ENCODE measurements at regions not wholly inside any gene's neighbourhood (a gene's known extent, or its start where the extent isn't known, plus 50 kb on each side); places are given as distances from the start of the nearest gene placed in this dataset.
"Not testable (repeated sequence)": the region's sequence is repeated elsewhere in the genome, so short reads cannot be mapped to it uniquely, and the experiment has no call there.

DNA sequence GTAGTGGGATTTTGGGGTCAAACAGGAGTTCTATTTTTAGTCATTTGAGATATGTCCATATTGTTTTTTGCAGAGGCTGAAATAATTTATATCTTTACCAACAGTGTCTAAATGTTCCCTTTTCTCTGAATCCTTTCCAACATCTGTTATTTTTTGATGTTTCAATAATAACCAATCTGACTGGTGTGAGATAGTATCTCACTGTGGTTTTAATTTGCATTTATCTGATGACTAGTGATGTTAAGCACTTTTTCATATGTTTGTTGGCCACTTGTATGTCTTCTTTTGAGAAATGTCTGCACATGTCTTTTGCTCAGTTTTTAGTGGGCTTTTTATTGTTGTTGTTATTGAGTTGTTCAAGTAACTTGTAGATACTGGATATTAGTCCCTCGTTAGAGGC is 1325.0 kb downstream of the BRINP3 start:
- no peak for DNase-seq

- no peak for DNase-seq
These were observed 1319.5 kb downstream of the BRINP3 start for GRCh38 chr1:189158155-189158554.

DNA sequence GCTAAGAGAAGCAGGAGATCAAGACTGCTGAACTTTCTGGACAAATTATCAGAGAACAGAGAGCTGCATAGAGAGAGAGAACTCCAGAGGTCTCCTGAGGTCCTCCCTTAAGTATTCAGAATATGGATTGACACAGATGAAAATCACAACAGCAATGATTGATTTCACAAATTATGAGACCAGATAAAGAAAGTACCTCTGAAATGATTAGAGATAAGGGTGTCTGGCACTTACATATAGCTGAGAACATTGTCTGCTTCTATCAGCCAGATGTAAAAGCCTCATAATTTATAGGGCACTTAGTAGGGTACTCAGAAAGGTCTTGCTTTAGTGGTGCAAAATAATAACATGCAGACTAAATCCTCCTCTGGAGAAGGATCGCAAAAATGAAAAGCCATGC is 1301.8 kb downstream of the BRINP3 start:
- DNase-seq, result no peak

- no peak for DNase-seq
These were observed 1297.6 kb downstream of the BRINP3 start for GRCh38 chr1:189180057-189180456.

DNA sequence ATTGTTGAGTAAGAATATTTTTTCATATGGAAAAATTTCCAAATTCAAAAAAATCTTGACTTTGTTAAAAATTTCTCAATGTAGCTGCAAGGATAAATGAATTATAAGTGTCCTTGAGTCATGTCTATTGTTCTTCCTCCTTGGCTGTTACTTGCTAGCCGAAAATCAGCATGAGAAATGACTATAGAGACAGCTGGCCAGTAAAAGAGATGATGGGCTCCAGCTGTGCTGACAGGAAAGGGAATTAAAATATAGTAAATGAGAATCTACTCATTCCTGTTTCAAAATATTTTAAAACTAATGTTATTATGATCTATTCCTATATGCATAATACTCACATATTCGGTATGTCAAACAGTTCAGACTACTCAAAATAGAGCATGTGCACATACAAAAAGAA is 1292.6 kb downstream of the BRINP3 start:
- DNase-seq, result no peak

DNA sequence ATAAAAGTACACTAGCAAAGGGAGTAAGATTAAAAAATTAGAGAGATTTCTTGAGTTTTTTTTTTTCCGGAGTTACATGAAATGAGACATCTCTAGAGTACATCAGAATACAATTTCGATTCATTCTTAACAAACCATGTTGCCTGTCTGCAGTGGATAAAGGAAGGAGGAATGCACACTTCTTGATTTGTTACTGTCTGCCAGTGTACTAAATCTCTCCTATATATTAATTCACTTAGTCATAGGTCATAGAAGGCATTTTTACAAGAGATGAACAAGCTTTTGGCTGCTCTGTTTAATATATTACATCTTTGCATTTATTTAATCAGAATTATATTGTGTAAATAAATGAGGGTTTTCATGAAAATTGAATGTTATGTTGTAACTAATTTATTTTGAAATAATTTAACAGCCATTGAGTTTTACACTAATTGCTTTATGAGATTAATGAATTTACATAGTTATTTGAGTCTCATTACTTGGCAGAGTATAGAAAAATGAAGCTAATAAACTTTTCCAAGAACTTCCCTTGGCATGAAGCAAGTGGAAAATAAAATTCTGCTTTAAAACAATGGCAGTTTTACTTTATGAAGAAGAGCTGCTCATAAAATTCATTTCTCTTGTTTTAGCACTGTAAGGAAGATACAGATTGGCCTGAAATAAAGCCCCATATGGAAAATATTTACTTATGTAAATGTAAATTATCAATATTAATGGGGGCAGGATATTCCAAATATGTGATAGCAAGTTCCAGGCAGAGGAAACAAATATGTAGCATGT is 1284.7 kb downstream of the BRINP3 start:
- DNase-seq, result no peak

DNA sequence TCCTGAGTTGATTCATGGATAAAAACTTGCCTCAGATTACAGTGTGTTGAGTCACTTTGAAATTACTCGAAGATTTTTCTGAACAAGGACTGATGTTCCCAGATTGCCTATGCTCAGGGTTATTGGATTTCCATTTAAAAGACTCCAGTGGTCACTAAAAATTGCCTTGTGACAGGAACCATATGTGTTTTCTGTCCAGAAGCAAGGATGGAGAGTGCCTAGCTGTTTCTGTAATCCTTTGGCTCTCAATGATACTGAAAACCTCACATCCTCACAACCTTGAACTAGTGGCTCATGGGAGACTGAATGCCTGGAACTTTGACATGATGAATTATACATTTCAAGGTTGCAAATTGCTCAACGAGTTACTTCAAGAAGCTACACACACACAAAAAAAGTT is 1271.8 kb downstream of the BRINP3 start:
- no peak for DNase-seq

GRCh38 chr1:189206617-189207016 is 1271.0 kb downstream of the BRINP3 start:
- no peak for DNase-seq

GRCh38 chr1:189211742-189212141 is 1265.9 kb downstream of the BRINP3 start:
- no peak for DNase-seq

DNA sequence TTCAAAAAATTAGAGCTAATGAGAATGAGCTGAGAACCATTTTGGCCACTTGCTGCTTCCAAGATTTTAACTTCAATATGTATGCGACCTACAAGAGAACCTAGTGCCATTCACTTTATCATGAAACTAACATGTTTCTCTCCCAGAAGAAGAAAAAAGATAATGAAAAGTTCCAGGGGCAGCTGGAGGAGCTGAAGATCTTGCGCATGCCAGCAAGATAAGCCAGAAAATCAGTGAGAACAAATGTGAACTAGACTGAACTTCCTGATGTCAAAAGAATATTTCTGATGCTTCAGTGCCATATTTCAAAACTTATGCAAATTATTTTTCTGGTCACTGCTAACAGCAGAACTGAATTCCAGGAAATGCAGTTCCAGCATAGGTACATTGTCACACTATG is 1265.1 kb downstream of the BRINP3 start:
- no peak for DNase-seq

DNA sequence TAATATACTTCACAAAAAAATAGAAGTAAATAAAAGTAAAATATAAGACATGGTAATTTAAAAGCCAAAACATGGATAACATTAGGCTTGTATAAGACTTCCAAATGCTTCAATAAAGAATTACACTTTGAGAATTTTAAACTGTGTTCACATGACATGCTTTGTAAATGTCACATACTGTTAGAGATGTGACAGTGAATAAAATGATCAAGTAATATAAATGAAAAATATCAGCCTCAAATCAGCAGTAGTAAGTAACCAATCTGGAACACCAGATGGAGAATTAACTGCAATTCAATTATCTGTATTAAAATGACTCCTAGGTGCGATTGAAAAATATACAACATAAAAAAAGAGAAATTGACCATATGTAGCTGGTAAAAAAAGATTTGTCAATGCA is 1260.8 kb downstream of the BRINP3 start:
- DNase-seq, result peak; percentile 61

DNA sequence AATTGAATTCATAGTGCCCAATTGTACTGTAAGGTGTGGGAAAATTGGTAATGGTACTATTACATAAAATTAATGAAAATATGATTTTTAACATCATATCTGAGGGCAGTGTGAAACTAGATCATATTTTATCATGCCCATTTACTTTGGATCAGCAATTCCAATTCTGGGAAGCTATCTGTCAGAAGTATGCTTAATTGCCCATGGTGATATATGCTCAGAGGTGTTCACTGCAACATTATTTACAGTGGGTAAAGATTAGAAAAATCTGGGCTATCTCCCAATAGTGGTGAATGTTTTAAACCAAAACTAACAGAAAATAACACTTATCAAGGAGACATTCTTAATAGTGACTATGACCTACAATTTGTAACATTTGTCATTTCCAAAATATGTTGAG is 1260.0 kb downstream of the BRINP3 start:
- peak; percentile 40 for DNase-seq

DNA sequence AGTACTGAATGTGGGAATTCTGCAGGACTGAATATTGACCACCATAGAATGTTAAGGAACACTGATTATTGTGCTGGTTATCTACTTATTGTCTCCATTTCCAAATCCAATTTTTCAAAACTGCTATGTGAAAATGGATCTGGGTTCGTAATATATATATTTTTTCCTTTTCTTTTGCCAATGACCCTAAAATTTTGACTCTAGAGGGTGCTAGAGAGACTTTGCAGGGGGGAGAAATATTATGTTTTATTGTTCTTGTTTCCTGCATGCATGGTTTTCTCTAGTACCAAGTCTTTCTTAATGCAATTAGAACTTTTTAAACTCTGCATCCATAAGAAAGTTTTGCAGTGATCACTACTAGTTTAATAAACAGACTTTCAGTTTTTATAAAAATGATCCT is 1256.9 kb downstream of the BRINP3 start:
- DNase-seq, result no peak

DNA sequence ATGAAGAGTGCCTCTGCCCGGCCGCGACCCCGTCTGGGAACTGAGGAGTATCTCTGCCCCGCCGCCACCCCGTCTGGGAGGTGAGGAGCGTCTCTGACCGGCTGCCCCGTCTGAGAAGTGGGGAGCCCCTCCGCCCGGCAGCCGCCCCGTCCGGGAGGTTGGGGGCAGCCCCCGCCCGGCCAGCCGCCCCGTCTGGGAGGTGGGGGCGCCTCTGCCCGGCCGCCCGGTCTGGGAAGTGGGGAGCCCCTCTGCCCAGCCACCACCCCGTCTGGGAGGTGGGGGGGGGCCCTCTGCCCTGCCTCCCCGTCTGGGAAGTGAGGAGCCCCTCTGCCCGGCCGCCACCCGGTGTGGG is 1251.9 kb downstream of the BRINP3 start:
- DNase-seq, result not testable (repeated sequence)

DNA sequence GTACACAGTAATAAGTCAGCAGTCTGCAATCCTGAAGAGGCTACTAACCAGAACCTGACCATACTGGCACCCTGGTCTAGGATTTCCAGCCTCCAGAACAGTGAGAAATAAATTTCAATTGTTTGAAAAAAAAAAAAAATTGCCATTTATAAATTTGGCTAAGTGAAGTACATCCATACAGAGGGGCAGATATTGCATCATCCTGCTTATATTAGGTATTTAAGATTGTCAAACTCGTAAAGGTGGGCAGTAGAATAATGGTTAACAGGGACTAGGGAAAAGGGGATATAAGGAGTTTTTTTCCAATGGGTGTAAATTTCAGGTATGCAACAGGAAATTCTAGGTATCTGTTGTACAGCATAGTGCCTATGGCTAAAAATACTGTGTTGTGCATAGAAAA is 1250.9 kb downstream of the BRINP3 start:
- DNase-seq, result no peak

DNA sequence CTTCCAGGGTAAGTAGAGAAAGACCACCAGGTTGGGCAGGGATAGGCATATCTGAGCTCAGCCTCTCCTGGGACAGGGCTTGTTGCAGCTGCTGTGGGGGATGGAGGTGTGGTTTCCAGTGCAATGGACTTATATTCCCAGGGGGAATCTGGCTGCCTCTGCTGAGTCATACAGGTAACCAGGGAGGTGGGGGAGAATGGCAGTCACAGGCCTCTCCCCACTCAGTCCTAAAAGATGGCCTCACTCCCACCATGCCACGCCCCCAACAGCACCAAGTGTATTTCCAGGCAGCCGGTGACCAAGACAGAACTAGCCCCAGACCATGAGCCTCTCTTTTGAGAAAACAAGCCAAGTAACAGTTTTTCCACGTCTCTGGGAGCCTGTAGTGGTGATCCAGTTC is 1240.7 kb downstream of the BRINP3 start:
- no peak for DNase-seq

DNA sequence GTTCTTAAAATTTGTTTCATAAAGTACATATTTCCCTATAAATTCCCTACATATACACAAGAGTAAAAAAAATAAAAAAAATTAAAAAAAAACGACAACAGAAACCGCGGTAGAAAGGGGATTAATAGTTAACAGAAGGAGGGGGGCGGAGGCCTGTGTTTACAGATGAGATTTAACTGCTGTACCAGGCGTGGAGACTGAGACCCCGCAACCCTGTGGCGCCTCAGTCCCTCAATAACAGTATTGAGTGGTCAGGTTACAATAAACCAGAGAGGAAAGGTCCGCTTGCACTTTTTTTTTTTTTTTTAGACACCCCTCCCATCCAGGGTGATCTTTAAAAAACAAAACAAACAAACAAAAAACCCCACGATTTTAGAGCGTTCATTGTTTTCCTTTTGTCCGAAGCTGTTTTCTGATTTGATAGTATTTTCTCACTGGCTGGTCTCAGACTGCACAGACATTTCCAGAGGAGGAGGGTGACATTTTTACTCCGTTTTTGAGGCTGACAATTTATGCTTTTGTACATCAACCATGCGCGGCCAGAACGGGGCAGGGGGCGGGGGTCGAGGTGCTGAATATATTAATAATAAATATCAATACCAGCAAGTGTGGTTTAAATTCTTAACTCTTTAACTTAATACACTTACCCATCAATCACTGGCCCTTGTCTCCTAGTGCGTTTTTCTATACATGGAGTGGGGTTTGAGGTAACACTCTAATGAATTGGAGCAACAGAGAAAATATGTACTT is 1223.9 kb downstream of the BRINP3 start:
- no peak for DNase-seq

DNA sequence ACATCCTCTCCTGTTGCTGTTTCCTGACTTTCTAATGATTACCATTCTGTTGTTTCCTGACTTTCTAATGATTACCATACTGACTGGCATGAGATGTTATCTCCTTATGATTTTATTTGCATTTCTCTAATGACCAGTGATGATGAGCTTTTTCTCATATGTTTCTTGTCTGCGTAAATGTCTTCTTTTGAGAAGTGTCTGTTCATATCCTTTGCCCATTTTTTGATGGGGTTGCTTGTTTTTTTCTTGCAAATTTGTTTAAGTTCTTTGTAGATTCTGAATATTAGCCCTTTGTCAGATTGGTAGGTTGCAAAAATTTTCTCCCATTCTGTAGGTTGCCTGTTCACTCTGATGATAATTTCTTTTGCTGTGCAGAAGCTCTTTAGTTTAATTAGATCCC is 1216.5 kb downstream of the BRINP3 start:
- not testable (repeated sequence) for DNase-seq

DNA sequence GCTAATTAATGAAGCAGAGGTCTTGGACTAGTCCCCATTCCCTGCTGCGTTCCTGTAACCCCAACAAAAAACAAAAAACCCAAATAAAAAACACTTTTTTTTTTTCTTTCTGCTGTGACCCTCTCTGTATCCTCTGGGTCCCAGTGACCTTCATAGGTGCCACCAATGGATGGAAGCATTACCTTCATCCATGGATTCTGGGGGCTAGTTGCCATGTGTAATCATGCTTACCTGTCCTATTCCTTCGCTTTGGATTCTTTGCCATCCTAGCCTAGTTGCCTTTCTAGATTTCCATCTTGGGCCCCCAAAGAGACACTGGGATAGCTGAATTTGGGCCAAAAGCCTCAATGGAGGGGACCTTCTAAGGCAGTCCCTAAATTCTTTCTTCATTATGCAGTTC is 1208.7 kb downstream of the BRINP3 start:
- no peak for DNase-seq

DNA sequence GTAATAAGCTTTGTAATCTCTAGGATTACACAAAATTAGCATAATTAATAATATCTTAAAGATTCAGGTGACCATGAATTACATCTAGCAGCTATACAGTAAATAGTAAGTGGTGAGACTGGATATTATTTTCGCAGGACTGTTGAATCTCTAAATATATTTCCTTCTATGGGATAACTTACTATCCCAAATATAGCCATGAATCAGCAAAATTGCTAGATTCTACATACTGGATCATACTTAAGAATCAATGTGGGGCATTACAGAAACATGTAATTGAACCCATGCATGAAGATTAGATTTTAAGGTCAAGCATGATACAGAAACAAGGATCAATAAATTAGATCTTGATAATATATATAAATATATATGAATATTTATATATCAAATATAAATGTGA is 1203.4 kb downstream of the BRINP3 start:
- no peak for DNase-seq

DNA sequence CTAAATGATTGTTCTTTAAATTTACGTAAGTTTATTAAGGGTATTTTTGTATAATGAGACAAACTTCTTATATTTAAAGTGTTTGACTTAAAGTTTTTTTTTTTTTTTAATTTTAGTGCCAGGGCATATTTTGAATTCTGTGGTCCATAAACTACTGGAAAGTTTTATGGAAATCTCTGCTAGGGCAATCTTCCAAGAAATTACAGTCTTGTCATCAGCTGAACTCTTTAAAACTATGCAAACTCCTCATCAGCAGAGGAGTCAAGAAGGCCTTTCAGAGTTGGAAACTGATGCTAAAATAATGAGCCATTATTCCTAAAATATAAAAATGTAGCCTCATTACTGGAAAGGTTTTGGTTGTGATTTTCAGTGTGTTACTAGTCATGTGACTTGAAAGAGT is 1201.9 kb downstream of the BRINP3 start:
- DNase-seq, result no peak

- no peak for DNase-seq
These were observed 1188.3 kb downstream of the BRINP3 start for GRCh38 chr1:189289346-189289745.

GRCh38 chr1:189301235-189301634 is 1176.4 kb downstream of the BRINP3 start:
- DNase-seq, result no peak

DNA sequence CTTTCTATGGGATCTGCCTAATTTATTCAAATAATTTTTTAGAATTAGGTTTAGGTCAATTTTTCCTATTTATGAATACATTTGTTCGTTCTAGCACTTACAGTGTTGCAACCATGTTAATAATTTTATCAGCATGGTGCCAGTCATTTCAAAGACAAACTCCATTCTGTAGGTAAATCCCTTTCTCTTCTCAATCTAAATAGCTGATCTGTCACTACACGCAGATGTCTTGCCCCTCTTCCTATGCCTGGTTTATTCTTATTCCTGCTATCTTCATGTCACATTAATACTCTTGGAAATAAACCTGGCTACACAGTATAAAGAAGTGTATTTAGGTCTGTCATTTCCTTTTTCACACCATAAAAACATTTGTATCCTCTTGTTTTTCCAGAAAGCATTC is 1172.4 kb downstream of the BRINP3 start:
- no peak for DNase-seq

- DNase-seq, result no peak
These were observed 1165.7 kb downstream of the BRINP3 start for GRCh38 chr1:189311915-189312314.
